ENCODE measurements at regions not wholly inside any gene's neighbourhood (a gene's known extent, or its start where the extent isn't known, plus 50 kb on each side); places are given as distances from the start of the nearest gene placed in this dataset.

DNA sequence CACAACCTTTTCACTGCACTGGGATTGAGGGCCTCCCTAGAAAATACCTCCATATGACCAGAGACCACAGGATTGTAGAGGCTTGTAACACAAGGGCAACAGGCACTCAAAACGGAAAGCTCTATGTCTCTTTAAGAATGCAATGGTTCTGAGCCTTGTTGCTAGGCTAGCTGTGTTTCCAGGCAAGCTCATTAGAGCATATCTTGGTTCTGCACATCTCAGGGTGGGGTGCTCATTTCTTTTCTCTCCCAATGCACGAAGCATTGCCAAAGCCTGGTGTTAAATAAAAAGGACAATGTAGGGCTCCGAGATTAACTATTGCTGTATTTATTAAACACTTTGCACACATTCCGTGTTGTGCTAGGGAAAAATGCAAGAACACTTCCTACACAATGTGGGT, 315.9 kb downstream of the PRDM2 start:
- Histone ChIP-seq H3K4me3 (ENCODE audit: low read depth in 1 of 5, low read length in 5 of 5) (no peak overlapping the region), H3K27ac (ENCODE audit: low read depth, low read length) (no peak overlapping the region), H3K27me3 (ENCODE audit: control insufficient read depth in 5 of 5, insufficient read depth in 4 of 5, low read length in 5 of 5) (no peaks in the 10 kb centered on the region), H3K9me3 (ENCODE audit: control insufficient read depth in 5 of 5, low read length in 5 of 5) (no peaks in the 10 kb centered on the region), H3K36me3 (ENCODE audit: control insufficient read depth in 5 of 5, insufficient read depth in 5 of 5, low read length in 5 of 5) (no peaks in the 10 kb centered on the region), H3K9ac (ENCODE audit: low read length in 5 of 5) (no peak overlapping the region), H3K4me1 (ENCODE audit: control insufficient read depth in 5 of 5, insufficient read depth in 5 of 5, low read length in 5 of 5) (peaks cover 0 to 15% (median 11%) of the 10 kb centered on the region in 5 donors)

DNA sequence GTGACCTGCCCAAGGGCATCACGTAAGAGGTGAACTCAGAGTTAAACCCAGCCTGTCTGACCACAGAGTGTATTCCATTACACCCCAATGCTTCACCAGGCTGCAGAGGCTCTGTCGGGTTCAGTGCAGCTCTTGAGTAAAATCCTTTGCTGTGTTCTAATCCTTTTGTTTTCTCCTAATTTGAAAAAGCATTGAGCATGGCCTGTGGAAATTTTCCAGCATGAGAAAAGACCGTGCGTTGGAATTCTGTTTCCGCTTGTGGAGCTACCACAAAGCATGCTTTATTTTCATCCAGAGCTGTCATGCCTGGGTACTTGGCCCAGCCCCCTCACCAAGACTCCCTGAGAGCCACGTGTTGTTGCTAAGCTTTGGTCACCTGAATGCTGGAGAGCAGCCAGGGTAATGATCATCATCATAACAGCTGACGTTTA, 317.6 kb downstream of the PRDM2 start:
- H3K27ac ChIP-seq (ENCODE audit: low read depth, low read length) = no peak overlapping the region
- no peak overlapping the region for H3K9ac ChIP-seq (ENCODE audit: low read length in 5 of 5)
- H3K4me3 ChIP-seq (ENCODE audit: low read depth in 1 of 5, low read length in 5 of 5) = no peak overlapping the region

DNA sequence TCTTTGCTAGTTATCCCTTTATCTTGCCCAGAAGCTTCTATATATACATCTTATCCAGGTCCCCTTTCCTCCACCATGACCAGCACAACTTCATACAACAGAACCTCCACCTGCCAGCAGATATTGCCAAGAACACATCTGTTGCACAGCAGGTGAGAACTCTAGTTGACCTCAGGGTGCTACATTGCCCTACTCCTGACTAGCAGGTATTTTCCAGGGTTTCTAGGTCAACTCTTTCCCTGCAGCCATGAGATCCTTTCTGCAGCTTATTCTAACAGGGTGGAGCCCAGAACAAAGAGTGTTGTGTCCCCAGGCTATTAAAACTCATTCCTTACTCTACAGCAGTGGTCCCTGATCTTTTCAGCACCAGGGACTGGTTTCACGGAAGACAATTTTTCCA, 319.5 kb downstream of the PRDM2 start:
- H3K9ac ChIP-seq (ENCODE audit: low read length in 5 of 5) = no peak overlapping the region
- no peak overlapping the region for H3K27ac ChIP-seq (ENCODE audit: low read depth, low read length)
- no peaks in the 10 kb centered on the region for H3K36me3 ChIP-seq (ENCODE audit: control insufficient read depth in 5 of 5, insufficient read depth in 5 of 5, low read length in 5 of 5)
- no peaks in the 10 kb centered on the region for H3K9me3 ChIP-seq (ENCODE audit: control insufficient read depth in 5 of 5, low read length in 5 of 5)
- H3K4me3 ChIP-seq (ENCODE audit: low read depth in 1 of 5, low read length in 5 of 5) = no peak overlapping the region
- H3K27me3 ChIP-seq (ENCODE audit: control insufficient read depth in 5 of 5, insufficient read depth in 4 of 5, low read length in 5 of 5) = no peaks in the 10 kb centered on the region
- peaks cover 0 to 12% (median 7%) of the 10 kb centered on the region in 5 donors for H3K4me1 ChIP-seq (ENCODE audit: control insufficient read depth in 5 of 5, insufficient read depth in 5 of 5, low read length in 5 of 5)

More for the DNA sequence above, 317.6 kb downstream of the PRDM2 start:
- Histone ChIP-seq H3K4me1 (ENCODE audit: control insufficient read depth in 5 of 5, insufficient read depth in 5 of 5, low read length in 5 of 5) (peaks cover 0 to 18% (median 11%) of the 10 kb centered on the region in 5 donors), H3K9me3 (ENCODE audit: control insufficient read depth in 5 of 5, low read length in 5 of 5) (no peaks in the 10 kb centered on the region), H3K27me3 (ENCODE audit: control insufficient read depth in 5 of 5, insufficient read depth in 4 of 5, low read length in 5 of 5) (no peaks in the 10 kb centered on the region), H3K36me3 (ENCODE audit: control insufficient read depth in 5 of 5, insufficient read depth in 5 of 5, low read length in 5 of 5) (no peaks in the 10 kb centered on the region)

DNA sequence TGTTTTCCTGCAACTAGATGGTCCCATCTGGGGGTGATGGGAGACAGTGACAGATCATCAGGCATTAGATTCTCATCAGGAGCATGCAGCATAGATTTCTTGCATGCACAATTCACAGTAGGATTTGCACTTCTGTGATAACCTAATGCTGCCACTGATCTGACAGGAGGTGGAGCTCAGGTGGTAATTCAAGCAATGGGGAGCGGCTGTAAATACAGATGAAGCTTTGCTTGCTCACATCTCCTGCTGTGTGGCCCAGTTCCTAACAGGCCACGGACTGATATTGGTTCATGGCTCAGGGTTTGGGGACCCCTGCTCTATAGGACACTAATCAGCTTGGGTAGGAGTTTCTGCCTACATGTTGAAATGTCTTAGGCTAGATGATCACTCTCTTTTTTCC, 320.0 kb downstream of the PRDM2 start:
- Histone ChIP-seq H3K4me3 (ENCODE audit: low read depth in 1 of 5, low read length in 5 of 5) (no peak overlapping the region), H3K36me3 (ENCODE audit: control insufficient read depth in 5 of 5, insufficient read depth in 5 of 5, low read length in 5 of 5) (no peaks in the 10 kb centered on the region), H3K27ac (ENCODE audit: low read depth, low read length) (no peak overlapping the region), H3K4me1 (ENCODE audit: control insufficient read depth in 5 of 5, insufficient read depth in 5 of 5, low read length in 5 of 5) (peaks cover 0 to 12% (median 7%) of the 10 kb centered on the region in 5 donors), H3K9me3 (ENCODE audit: control insufficient read depth in 5 of 5, low read length in 5 of 5) (no peaks in the 10 kb centered on the region), H3K9ac (ENCODE audit: low read length in 5 of 5) (no peak overlapping the region), H3K27me3 (ENCODE audit: control insufficient read depth in 5 of 5, insufficient read depth in 4 of 5, low read length in 5 of 5) (no peaks in the 10 kb centered on the region)

DNA sequence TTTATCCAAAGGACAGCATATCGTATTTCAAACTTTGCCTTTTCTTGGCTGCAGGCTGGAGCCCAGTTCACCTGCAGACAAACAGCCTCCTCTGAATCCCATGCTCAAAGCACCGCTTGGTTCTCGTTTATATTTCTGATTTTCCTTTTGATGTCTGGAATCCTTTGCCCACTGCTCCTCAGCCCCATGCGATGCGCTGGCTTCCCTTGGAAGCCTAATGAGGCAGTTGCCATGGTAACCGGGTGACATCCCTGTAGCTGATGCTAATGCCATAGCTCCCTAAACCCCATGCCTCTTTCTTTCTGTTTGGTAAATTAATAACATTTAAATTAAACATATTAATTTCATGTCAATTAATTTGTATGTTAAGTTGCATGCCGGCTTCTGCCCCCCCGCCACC, 327.1 kb downstream of the PRDM2 start:
- peaks cover 0 to 5% (median 0%) of the 10 kb centered on the region in 5 donors for H3K27me3 ChIP-seq (ENCODE audit: control insufficient read depth in 5 of 5, insufficient read depth in 4 of 5, low read length in 5 of 5)
- H3K9me3 ChIP-seq (ENCODE audit: control insufficient read depth in 5 of 5, low read length in 5 of 5) = no peaks in the 10 kb centered on the region
- no peaks in the 10 kb centered on the region for H3K4me1 ChIP-seq (ENCODE audit: control insufficient read depth in 5 of 5, insufficient read depth in 5 of 5, low read length in 5 of 5)
- no peaks in the 10 kb centered on the region for H3K36me3 ChIP-seq (ENCODE audit: control insufficient read depth in 5 of 5, insufficient read depth in 5 of 5, low read length in 5 of 5)
- H3K9ac ChIP-seq (ENCODE audit: low read length in 5 of 5) = no peak overlapping the region
- H3K27ac ChIP-seq (ENCODE audit: low read depth, low read length) = no peak overlapping the region
- no peak overlapping the region for H3K4me3 ChIP-seq (ENCODE audit: low read depth in 1 of 5, low read length in 5 of 5)

DNA sequence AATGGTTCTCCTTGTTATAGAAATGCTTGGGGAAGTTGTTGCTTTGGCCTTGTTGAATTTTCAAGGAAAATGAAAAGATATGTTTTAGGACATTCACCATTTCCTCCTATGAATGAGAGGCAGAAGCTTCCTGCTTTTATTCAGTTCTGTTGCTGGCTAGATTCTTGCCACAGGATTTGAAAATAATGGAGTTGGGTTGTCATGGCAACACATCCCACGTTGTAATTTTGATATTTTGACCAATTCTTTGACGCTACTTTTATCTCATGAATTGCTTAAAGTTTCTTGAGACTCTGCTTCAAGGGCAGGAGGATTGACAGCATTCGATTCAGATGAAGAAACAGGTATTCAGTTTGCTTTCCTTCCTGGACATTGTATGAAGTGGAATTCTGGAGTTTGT, 331.5 kb downstream of the PRDM2 start:
- Histone ChIP-seq H3K4me3 (ENCODE audit: low read depth in 1 of 5, low read length in 5 of 5) (no peak overlapping the region), H3K27me3 (ENCODE audit: control insufficient read depth in 5 of 5, insufficient read depth in 4 of 5, low read length in 5 of 5) (peaks cover 0 to 4% (median 0%) of the 10 kb centered on the region in 5 donors), H3K4me1 (ENCODE audit: control insufficient read depth in 5 of 5, insufficient read depth in 5 of 5, low read length in 5 of 5) (peaks cover 0 to 8% (median 0%) of the 10 kb centered on the region in 5 donors), H3K27ac (ENCODE audit: low read depth, low read length) (no peak overlapping the region), H3K9ac (ENCODE audit: low read length in 5 of 5) (no peak overlapping the region), H3K36me3 (ENCODE audit: control insufficient read depth in 5 of 5, insufficient read depth in 5 of 5, low read length in 5 of 5) (no peaks in the 10 kb centered on the region), H3K9me3 (ENCODE audit: control insufficient read depth in 5 of 5, low read length in 5 of 5) (peaks cover 0 to 3% (median 0%) of the 10 kb centered on the region in 5 donors)

DNA sequence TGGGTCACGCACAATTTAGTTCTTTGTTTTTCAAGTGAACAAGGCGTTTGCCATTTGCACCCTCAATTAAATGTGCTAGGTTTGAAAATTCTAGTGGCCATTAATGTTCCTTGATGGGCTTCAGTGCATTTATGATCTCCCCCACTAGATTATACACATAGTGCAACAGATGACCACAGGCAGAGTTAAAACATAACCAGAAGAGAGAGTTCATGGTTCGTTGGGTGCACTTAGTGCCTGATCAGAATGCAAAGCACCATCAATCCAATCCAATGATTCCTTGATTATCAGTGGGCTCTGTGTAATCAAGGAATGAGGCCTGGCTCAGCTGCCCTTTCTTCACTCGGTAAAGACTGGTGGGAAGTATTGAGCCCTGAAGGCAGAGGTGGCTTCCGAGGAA, 334.5 kb downstream of the PRDM2 start:
- H3K27ac ChIP-seq (ENCODE audit: low read depth, low read length) = no peak overlapping the region

DNA sequence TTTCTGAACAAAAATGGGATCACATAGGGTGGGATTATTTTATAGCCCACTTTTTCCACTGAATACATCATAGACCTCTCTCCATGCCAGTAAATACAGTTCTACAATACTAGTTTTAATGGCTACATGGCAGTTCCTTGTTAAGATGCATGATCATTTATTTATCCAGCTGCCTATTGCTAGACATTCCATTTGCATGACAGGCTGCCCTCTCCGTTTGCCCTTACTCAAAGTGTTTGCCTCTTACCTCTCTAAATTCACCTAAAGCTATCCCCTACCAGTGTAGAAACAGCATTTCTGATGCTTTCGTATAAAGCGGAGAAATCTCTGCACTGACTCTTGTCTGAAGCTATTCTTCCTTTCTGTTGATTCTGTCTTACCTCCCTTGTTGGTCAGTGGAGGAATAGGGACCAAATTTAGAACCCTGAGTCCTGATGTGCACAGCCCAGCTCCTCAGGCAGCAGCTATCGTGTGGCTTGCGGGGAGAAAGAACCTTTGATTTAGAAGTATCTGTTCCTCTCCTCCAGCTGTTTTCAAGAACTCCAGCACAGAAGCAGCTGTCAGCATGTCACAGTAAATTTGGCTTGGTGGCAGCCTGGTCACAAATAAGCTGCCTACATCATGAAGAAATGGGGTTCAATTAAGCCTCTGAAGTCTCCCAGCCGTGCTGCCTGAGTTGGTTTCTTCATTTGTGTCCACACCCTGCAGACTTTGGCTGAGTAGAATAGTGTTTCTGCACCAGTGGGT, 337.3 kb downstream of the PRDM2 start:
- Histone ChIP-seq H3K4me1 (ENCODE audit: control insufficient read depth in 5 of 5, insufficient read depth in 5 of 5, low read length in 5 of 5) (peaks cover 0 to 8% (median 0%) of the 10 kb centered on the region in 5 donors), H3K9ac (ENCODE audit: low read length in 5 of 5) (no peak overlapping the region), H3K4me3 (ENCODE audit: low read depth in 1 of 5, low read length in 5 of 5) (no peak overlapping the region), H3K36me3 (ENCODE audit: control insufficient read depth in 5 of 5, insufficient read depth in 5 of 5, low read length in 5 of 5) (no peaks in the 10 kb centered on the region), H3K27ac (ENCODE audit: low read depth, low read length) (no peak overlapping the region), H3K9me3 (ENCODE audit: control insufficient read depth in 5 of 5, low read length in 5 of 5) (peaks cover 0 to 15% (median 11%) of the 10 kb centered on the region in 5 donors), H3K27me3 (ENCODE audit: control insufficient read depth in 5 of 5, insufficient read depth in 4 of 5, low read length in 5 of 5) (peaks cover 0 to 4% (median 0%) of the 10 kb centered on the region in 5 donors)

More for the DNA sequence above, 334.5 kb downstream of the PRDM2 start:
- H3K27me3 ChIP-seq (ENCODE audit: control insufficient read depth in 5 of 5, insufficient read depth in 4 of 5, low read length in 5 of 5) = peaks cover 0 to 4% (median 0%) of the 10 kb centered on the region in 5 donors
- H3K4me1 ChIP-seq (ENCODE audit: control insufficient read depth in 5 of 5, insufficient read depth in 5 of 5, low read length in 5 of 5) = peaks cover 0 to 8% (median 0%) of the 10 kb centered on the region in 5 donors
- H3K9ac ChIP-seq (ENCODE audit: low read length in 5 of 5) = no peak overlapping the region
- H3K4me3 ChIP-seq (ENCODE audit: low read depth in 1 of 5, low read length in 5 of 5) = no peak overlapping the region
- H3K9me3 ChIP-seq (ENCODE audit: control insufficient read depth in 5 of 5, low read length in 5 of 5) = peaks cover 0 to 3% (median 0%) of the 10 kb centered on the region in 5 donors
- no peaks in the 10 kb centered on the region for H3K36me3 ChIP-seq (ENCODE audit: control insufficient read depth in 5 of 5, insufficient read depth in 5 of 5, low read length in 5 of 5)

DNA sequence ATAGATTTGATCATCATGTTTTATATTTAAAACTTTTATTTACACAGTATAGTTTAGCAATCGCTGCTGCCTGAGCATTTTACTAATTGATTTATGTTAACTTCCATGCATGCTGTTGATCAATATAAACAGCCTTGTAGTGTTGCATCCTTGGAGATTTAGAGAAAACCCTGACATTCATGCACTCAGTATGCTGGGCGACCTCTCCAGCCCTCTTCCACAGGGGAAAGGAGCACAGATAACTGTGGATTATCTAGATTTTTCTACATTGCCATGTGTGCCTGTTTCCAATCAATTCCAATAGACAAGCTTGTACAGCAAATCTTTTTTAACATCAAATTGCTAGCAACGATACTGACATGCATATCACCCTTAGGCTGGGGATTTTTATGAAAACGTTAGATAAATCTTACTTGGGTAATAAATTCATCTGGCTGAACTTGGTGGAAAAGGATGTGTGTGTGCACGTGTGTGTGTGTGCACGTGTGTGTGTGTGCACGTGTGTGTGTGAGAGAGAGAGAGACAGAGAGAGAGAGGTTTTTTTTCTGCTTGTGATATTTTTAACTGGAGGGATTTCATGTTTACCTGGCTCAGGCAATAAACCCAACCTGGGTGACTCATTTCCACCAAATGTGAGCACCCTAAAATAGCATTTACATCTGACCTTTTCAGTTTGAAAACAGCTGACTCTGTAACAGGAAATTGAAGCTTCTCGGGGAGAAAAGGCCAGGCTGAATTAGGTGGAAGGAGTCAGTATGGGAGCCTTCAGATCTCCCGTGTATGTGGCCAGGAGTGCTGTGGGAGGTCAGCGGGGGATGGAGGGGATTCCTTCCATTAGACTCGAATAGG, 339.8 kb downstream of the PRDM2 start:
- H3K27me3 ChIP-seq (ENCODE audit: control insufficient read depth in 5 of 5, insufficient read depth in 4 of 5, low read length in 5 of 5) = peaks cover 0 to 4% (median 0%) of the 10 kb centered on the region in 5 donors
- peaks cover 0 to 18% (median 13%) of the 10 kb centered on the region in 5 donors for H3K9me3 ChIP-seq (ENCODE audit: control insufficient read depth in 5 of 5, low read length in 5 of 5)
- H3K9ac ChIP-seq (ENCODE audit: low read length in 5 of 5) = no peak overlapping the region
- no peak overlapping the region for H3K27ac ChIP-seq (ENCODE audit: low read depth, low read length)
- H3K4me3 ChIP-seq (ENCODE audit: low read depth in 1 of 5, low read length in 5 of 5) = no peak overlapping the region
- H3K4me1 ChIP-seq (ENCODE audit: control insufficient read depth in 5 of 5, insufficient read depth in 5 of 5, low read length in 5 of 5) = no peaks in the 10 kb centered on the region
- no peaks in the 10 kb centered on the region for H3K36me3 ChIP-seq (ENCODE audit: control insufficient read depth in 5 of 5, insufficient read depth in 5 of 5, low read length in 5 of 5)

DNA sequence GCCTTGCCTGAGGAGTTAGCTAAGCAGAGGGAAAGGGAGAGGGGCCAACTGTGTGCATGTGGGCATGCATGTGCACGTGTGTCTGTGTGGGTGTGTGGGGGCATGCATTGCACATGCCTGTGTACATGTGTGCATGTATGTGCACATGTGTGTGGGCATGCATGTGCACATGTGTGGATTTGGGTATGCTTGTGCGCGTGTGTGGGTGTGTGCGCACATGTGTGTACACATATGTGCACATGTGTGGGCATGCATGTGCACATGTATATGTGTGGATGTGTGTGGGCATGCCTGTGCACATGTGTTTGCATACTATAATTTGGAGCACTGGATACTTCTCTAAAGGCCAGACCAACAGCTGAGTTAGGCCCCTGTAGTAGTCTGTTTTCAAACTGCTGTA, 350.0 kb downstream of the PRDM2 start:
- Histone ChIP-seq H3K27ac (ENCODE audit: low read depth, low read length) (no peak overlapping the region), H3K4me1 (ENCODE audit: control insufficient read depth in 5 of 5, insufficient read depth in 5 of 5, low read length in 5 of 5) (no peaks in the 10 kb centered on the region), H3K36me3 (ENCODE audit: control insufficient read depth in 5 of 5, insufficient read depth in 5 of 5, low read length in 5 of 5) (no peaks in the 10 kb centered on the region), H3K27me3 (ENCODE audit: control insufficient read depth in 5 of 5, insufficient read depth in 4 of 5, low read length in 5 of 5) (no peaks in the 10 kb centered on the region), H3K9me3 (ENCODE audit: control insufficient read depth in 5 of 5, low read length in 5 of 5) (peaks cover 0 to 3% (median 0%) of the 10 kb centered on the region in 5 donors), H3K9ac (ENCODE audit: low read length in 5 of 5) (no peak overlapping the region), H3K4me3 (ENCODE audit: low read depth in 1 of 5, low read length in 5 of 5) (no peak overlapping the region)
